BLaER1 (cell line): ENCODE measurements at regions not wholly inside any gene's neighbourhood (a gene's known extent, or its start where the extent isn't known, plus 50 kb on each side); places are given as distances from the start of the nearest gene placed in this dataset.

Source experiments
- H3K27ac ChIP-seq: shearing (Covaris generic); formaldehyde crosslinking; 2 replicates; pipeline ENCODE4 v1.8.1; 2022
- H3K27me3 ChIP-seq: shearing (Covaris generic); formaldehyde crosslinking; 2 replicates; pipeline ENCODE4 v1.8.1; 2022
- H3K36me3 ChIP-seq: shearing (Covaris generic); formaldehyde crosslinking; 2 replicates; pipeline ENCODE4 v1.8.1; 2022
- H3K4me1 ChIP-seq: shearing (Covaris generic); formaldehyde crosslinking; 2 replicates; pipeline ENCODE4 v1.8.1; 2022
- H3K4me2 ChIP-seq: shearing (Covaris generic); formaldehyde crosslinking; 2 replicates; pipeline ENCODE4 v1.8.1; 2022
- H3K4me3 ChIP-seq: shearing (Covaris generic); formaldehyde crosslinking; 2 replicates; pipeline ENCODE4 v1.8.1; 2022
- H3K9ac ChIP-seq: shearing (Covaris generic); formaldehyde crosslinking; 2 replicates; pipeline ENCODE4 v1.8.1; 2022
- H3K9me3 ChIP-seq: shearing (Covaris generic); formaldehyde crosslinking; 2 replicates; pipeline ENCODE4 v1.8.1; 2022
- H4K20me1 ChIP-seq: shearing (Covaris generic); formaldehyde crosslinking; 2 replicates; pipeline ENCODE4 v1.8.1; 2022
- Cebpa-rat ChIP-seq: shearing (Covaris generic); IDR thresholded peaks from 2 replicates; pipeline ENCODE4 v1.8.1; 2022

DNA sequence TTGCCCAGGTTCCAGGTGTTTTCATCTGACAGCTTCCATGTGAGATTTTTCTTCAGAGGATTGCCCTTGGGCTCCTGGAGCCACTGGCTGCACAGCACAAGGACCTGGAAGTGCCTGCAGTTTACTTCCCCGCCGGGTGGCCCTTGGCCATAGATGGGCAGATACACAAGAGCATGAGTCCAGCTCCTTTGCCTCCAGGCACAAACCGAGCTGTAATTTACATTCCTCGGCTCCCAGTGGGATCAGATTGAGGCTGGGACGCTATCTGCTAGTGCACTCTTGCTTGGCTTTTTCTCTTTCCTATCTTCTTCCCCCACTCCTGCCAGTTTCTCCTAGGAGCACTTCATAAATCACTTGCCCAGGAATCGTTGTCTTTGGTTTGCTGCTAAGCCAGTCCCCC, 85.4 kb upstream of the RALY start:
- H3K4me1 ChIP-seq = peaks cover 12% of the 10 kb centered on the region
- TF ChIP-seq Cebpa-rat = no peak
- no peak overlapping the region for H3K4me3 ChIP-seq
- H3K36me3 ChIP-seq = no peaks in the 10 kb centered on the region
- no peak overlapping the region for H3K9ac ChIP-seq
- H3K27me3 ChIP-seq = no peaks in the 10 kb centered on the region
- H3K27ac ChIP-seq = no peak overlapping the region
- H3K4me2 ChIP-seq = no peak overlapping the region
- H3K9me3 ChIP-seq = no peaks in the 10 kb centered on the region
- no peaks in the 10 kb centered on the region for H4K20me1 ChIP-seq

DNA sequence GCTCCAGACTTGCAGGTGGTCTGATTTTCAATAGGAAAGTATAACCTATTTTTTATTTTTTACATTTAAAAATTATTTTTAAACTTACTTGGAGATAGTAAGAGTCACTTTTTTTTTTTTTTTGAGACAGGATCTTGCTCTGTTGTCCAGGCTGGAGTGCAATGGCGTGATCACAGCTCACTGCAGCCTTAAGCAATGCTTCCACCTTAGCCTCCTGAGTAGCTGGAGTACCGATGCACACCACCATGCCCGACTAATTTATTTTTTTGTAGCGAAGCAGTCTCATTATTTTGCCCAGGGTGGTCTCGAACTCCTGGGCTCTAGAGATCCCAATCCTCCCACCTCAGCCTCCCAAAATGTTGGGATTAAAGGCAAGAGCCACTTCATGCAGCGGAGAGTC, 84.8 kb upstream of the RALY start:
- no peak overlapping the region for H3K4me3 ChIP-seq
- no peak overlapping the region for H3K9ac ChIP-seq
- no peaks in the 10 kb centered on the region for H4K20me1 ChIP-seq
- peaks cover 12% of the 10 kb centered on the region for H3K4me1 ChIP-seq
- no peak for TF ChIP-seq Cebpa-rat
- no peak overlapping the region for H3K27ac ChIP-seq
- no peaks in the 10 kb centered on the region for H3K9me3 ChIP-seq
- no peak overlapping the region for H3K4me2 ChIP-seq
- no peaks in the 10 kb centered on the region for H3K27me3 ChIP-seq
- no peaks in the 10 kb centered on the region for H3K36me3 ChIP-seq

DNA sequence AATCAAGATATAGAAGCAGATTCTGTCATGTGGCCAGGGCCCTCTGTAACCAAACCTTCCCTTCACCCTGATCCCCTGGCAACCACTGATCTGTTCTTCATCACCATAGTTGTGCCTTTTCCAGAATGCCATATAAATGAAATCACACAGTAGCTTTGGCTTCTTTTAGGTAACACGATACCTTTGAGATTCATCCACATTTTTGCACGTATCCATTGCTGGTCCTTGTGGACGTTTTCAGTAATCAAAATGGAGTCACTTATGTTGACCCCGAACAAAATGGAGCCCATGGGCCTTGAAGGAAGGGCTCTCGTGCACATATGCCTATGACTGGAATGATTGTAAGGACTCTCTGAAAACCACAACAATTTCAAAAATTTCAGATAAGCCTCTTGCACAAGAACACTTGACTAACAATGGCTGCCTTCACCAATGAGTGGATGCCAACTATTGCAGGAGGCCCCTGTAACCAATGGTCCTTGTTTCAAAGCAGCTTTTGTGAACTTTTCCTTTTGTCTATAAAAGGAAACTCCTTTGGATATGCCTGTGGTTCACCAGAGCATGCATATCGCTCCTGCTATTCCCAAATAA, 84.3 kb upstream of the RALY start:
- no peak overlapping the region for H3K9ac ChIP-seq
- no peaks in the 10 kb centered on the region for H3K36me3 ChIP-seq
- H3K27ac ChIP-seq = no peak overlapping the region
- H3K9me3 ChIP-seq = no peaks in the 10 kb centered on the region
- no peaks in the 10 kb centered on the region for H3K27me3 ChIP-seq
- H3K4me3 ChIP-seq = no peak overlapping the region
- no peaks in the 10 kb centered on the region for H4K20me1 ChIP-seq
- H3K4me1 ChIP-seq = peaks cover 12% of the 10 kb centered on the region
- H3K4me2 ChIP-seq = no peak overlapping the region
- TF ChIP-seq Cebpa-rat = no peak

DNA sequence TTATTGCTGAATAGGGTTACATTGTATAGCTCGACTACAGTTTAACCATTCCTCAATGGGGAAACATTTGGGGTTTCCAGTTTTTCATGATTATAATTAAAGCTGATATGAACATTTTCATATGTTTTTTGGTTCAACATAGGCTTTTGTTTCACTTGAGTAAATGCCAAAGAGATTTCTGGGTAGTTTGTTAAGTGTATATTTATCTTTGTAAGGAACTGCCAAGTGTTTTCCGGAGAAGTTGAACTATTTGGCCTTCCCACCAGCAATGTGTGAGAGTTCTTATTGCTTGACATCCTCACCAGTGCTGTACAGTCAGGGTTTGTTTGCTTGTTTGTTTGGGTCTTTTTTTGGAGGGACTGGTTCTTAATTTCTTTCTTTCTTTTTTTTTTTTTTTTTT, 83.7 kb upstream of the RALY start:
- Histone ChIP-seq H4K20me1 (no peaks in the 10 kb centered on the region), H3K27ac (no peak overlapping the region), H3K4me3 (no peak overlapping the region)

DNA sequence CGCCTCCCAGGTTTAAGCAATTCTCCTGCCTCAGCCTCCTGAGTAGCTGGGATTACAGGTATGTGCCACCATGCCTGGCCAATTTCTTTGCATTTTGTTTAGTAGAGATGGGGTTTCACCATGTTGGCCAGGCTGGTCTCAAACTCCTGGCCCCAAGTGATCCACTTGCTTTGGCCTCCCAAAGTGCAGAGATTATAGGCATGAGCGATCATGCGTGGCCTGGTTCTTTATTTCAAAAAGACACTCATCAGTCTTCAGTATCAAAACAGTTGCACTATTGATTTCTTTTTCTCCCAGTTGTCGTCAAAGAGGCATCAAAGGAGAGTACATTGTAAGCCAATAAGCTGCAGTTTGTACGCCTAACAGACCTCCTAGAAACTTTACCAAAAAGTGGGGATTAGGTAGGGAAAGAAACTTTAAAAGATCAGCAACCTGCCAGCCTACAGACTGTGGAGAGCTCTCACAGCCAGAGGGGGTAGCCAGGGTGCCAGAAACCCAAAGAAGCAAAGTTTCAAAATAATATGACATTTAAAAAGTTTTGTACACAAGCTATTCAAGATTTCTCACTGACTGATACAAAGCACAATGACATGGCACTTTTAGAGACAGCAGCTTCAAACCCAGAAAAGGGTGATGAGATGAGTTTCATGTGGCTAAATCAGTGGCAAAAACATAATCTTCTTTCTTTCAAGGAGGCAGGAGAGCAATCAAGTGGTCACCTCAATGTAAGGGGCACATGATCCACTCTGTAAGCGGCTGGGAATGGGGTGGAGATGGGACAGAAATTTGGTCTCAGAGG, 83.0 kb upstream of the RALY start:
- no peak for TF ChIP-seq Cebpa-rat
- Histone ChIP-seq H3K4me2 (peak overlapping the region; percentile 5), H3K27ac (peak overlapping the region; percentile 37; the same call in 1 of the 2 replicates), H4K20me1 (no peaks in the 10 kb centered on the region), H3K4me3 (no peak overlapping the region), H3K9ac (no peak overlapping the region; the same call in 1 of the 2 replicates), H3K4me1 (peaks cover 12% of the 10 kb centered on the region), H3K36me3 (no peaks in the 10 kb centered on the region), H3K9me3 (no peaks in the 10 kb centered on the region), H3K27me3 (no peaks in the 10 kb centered on the region)

More for the DNA sequence above, 83.7 kb upstream of the RALY start:
- H3K9me3 ChIP-seq = no peaks in the 10 kb centered on the region
- no peak overlapping the region for H3K9ac ChIP-seq
- peak overlapping the region; percentile 5; the same call in 1 of the 2 replicates for H3K4me2 ChIP-seq
- H3K27me3 ChIP-seq = no peaks in the 10 kb centered on the region
- TF ChIP-seq Cebpa-rat = no peak
- H3K4me1 ChIP-seq = peaks cover 12% of the 10 kb centered on the region
- H3K36me3 ChIP-seq = no peaks in the 10 kb centered on the region

DNA sequence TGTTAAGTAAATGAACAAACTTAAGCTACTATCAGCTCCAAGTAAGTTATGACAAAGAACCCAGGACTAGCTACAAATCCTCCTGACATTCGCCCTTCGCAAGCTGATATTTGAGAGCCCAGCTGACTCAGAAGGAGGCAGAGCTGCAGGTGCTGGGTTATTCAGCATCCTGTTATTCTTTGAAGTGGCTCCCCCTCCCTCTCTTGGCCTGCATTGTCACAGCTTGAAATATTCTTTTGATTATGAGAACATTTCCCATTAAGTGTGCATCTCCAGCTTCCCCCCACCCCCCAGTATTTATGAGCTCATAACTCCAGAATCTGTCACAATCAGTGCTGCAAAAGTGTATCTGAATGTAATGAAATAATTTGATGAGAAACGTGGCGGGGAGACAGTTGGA, 78.8 kb upstream of the RALY start:
- Histone ChIP-seq H3K4me1 (peaks cover 12% of the 10 kb centered on the region), H3K27me3 (no peaks in the 10 kb centered on the region), H3K9me3 (no peaks in the 10 kb centered on the region), H3K36me3 (no peaks in the 10 kb centered on the region), H3K9ac (no peak overlapping the region), H3K4me2 (no peak overlapping the region), H4K20me1 (no peaks in the 10 kb centered on the region), H3K4me3 (no peak overlapping the region), H3K27ac (no peak overlapping the region)
- TF ChIP-seq Cebpa-rat = no peak

DNA sequence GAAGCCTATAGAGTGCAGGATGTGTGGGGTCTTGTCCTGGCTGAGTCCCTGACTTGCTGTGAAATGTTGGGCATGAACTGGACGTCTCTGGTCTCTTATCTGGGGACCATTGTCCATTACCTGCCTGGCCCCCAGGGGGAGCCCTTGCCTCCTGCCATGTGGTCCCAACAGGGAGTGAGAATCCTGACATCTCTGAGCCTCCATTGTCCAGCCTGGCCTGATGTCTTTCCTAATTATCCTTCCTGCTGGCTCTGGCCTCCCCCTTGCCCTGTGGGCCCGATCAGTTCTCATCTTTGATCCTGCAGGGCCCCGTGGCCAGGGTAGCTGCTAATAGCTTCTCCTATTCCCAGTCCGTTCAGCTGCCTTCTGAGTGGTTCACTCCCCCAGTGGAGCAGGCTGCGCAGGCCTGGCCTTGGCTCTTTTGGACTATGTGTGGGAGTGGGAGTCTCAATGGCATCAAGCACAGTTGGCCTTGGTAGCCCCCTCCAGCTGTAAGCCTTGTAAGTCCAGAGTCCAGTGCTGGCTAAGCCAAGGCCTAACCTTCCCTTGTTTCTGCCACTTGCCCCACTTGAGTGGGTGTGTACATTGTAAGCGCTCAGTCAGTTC, 77.9 kb upstream of the RALY start:
- Histone ChIP-seq H3K4me3 (no peak overlapping the region), H3K27me3 (no peaks in the 10 kb centered on the region), H3K9me3 (no peaks in the 10 kb centered on the region), H3K27ac (no peak overlapping the region), H4K20me1 (no peaks in the 10 kb centered on the region), H3K4me1 (peaks cover 3% of the 10 kb centered on the region), H3K36me3 (no peaks in the 10 kb centered on the region), H3K4me2 (no peak overlapping the region), H3K9ac (no peak overlapping the region)
- TF ChIP-seq Cebpa-rat = no peak

DNA sequence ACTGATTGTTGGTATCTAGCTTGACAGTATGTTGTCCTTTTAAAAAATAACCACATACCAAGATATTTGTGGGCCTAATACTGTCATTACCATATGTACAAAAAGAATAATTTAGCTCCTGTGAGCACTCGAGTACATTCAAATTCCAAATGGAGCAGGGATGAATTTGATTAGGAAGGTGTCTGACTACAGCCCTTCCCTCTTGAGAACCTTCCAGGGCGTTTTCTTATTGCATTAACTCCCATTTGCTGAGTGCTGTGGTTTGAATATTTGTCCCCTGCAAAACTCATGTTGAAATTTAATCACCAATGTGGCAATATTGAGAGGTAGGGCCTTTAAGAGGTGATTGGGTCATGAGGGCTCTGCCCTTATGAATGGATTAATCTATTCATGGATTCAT, 76.9 kb upstream of the RALY start:
- Histone ChIP-seq H3K9ac (no peak overlapping the region), H3K36me3 (no peaks in the 10 kb centered on the region), H3K27me3 (no peaks in the 10 kb centered on the region), H3K4me3 (no peak overlapping the region), H3K27ac (no peak overlapping the region), H4K20me1 (no peaks in the 10 kb centered on the region), H3K9me3 (no peaks in the 10 kb centered on the region), H3K4me2 (no peak overlapping the region), H3K4me1 (no peaks in the 10 kb centered on the region)
- TF ChIP-seq Cebpa-rat = no peak

DNA sequence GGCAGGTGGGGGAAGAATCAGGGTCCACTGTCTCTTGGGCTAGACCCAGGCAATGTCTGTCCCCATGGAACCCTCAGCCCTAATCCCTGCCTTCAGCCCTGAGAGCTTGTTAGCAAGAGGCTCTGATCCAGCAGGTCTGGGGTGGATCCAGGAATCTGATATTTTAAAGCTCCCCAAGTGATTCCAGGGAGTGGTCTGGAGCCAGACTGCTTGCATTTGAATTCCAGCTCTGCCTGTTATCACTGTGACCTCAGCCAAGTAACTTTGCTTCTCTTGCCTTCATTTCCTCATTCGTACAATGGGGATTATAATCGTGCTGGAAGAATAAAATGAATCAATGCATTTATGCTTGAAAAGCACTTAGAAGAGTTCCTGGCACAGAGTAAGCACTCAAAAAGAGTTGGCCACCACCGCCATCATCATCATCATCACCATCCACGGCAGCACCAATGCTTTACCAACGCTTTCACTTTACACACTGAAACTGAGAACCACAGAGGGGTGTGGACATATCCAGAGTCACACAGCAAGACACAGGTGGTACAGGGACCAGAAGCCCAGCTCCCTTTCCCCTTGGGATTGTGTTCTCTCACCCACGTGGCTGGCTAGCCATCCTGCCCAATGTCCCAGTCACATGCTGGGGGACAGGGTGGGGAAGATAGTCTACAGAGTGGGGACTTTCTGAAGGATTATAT, 75.7 kb upstream of the RALY start:
- Histone ChIP-seq H3K36me3 (no peaks in the 10 kb centered on the region), H3K9ac (no peak overlapping the region), H3K9me3 (no peaks in the 10 kb centered on the region), H3K4me3 (no peak overlapping the region), H4K20me1 (no peaks in the 10 kb centered on the region), H3K27ac (no peak overlapping the region), H3K4me1 (no peaks in the 10 kb centered on the region), H3K27me3 (no peaks in the 10 kb centered on the region), H3K4me2 (no peak overlapping the region)
- no peak for TF ChIP-seq Cebpa-rat

DNA sequence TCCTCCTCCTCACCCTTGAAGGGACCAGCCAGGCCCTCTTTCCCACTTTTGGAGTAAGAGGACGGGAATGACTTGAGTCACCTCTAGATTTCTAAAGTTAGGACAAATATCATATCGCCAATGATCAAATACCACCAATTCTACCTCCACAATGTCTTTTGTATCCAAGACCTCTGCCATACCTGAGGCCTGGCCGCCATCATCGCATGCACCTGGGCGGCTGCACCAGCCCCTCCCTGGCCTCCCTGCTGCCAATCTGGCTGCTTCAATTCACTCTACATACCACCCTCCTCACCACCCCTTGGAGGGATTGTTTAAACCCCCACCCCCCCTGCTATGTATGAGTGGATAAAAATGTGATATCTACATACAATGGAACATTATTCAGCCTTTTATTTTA, 75.0 kb upstream of the RALY start:
- Histone ChIP-seq H4K20me1 (no peaks in the 10 kb centered on the region), H3K27ac (no peak overlapping the region), H3K9me3 (no peaks in the 10 kb centered on the region), H3K36me3 (no peaks in the 10 kb centered on the region), H3K4me2 (no peak overlapping the region), H3K4me3 (no peak overlapping the region), H3K9ac (no peak overlapping the region), H3K27me3 (no peaks in the 10 kb centered on the region), H3K4me1 (no peaks in the 10 kb centered on the region)
- no peak for TF ChIP-seq Cebpa-rat
